GM21737 (cell line): ENCODE measurements at regions not wholly inside any gene's neighbourhood (a gene's known extent, or its start where the extent isn't known, plus 50 kb on each side); places are given as distances from the start of the nearest gene placed in this dataset.

Source experiments
- ATAC-seq: cut with Tn5 transposase; IDR thresholded peaks from one replicate; pipeline ENCODE4 v1.9.1; 2021; ENCODE audit warnings: mild to moderate bottlenecking, moderate library complexity; ENCODE audit not compliant: unreplicated experiment

- no peak for ATAC-seq
Measured at GRCh38 chr18:57920036-57920435, 116.9 kb upstream of the ATP8B1 start.

GRCh38 chr18:57918601-57919000, 115.5 kb upstream of the ATP8B1 start:
- ATAC-seq, result no peak

GRCh38 chr18:57916684-57917083, 113.6 kb upstream of the ATP8B1 start:
- ATAC-seq, result no peak

- ATAC-seq, result no peak
Measured at GRCh38 chr18:57915865-57916582, 112.9 kb upstream of the ATP8B1 start.

GRCh38 chr18:57915248-57915647, 112.1 kb upstream of the ATP8B1 start:
- ATAC-seq, result no peak

- no peak for ATAC-seq
Measured at GRCh38 chr18:57913686-57914085, 110.6 kb upstream of the ATP8B1 start.

- no peak for ATAC-seq
Measured at GRCh38 chr18:57910817-57911216, 107.7 kb upstream of the ATP8B1 start.

GRCh38 chr18:57910134-57910533, 107.0 kb upstream of the ATP8B1 start:
- ATAC-seq, result no peak

- ATAC-seq, result no peak
Measured at GRCh38 chr18:57909620-57910019, 106.5 kb upstream of the ATP8B1 start.

GRCh38 chr18:57908092-57908491, 105.0 kb upstream of the ATP8B1 start:
- no peak for ATAC-seq

- no peak for ATAC-seq
Measured at GRCh38 chr18:57907550-57907949, 104.4 kb upstream of the ATP8B1 start.

- no peak for ATAC-seq
Measured at GRCh38 chr18:57906852-57907251, 103.7 kb upstream of the ATP8B1 start.

GRCh38 chr18:57904535-57904934, 101.4 kb upstream of the ATP8B1 start:
- ATAC-seq, result no peak

- ATAC-seq, result no peak
Measured at GRCh38 chr18:57902721-57903120, 99.6 kb upstream of the ATP8B1 start.

- no peak for ATAC-seq
Measured at GRCh38 chr18:57901825-57902589, 98.9 kb upstream of the ATP8B1 start.

- no peak for ATAC-seq
Measured at GRCh38 chr18:57900906-57901435, 97.9 kb upstream of the ATP8B1 start.

- ATAC-seq, result no peak
Measured at GRCh38 chr18:57898506-57899124, 95.5 kb upstream of the ATP8B1 start.

- no peak for ATAC-seq
Measured at GRCh38 chr18:57895182-57895581, 92.1 kb upstream of the ATP8B1 start.

GRCh38 chr18:57891707-57892391, 88.7 kb upstream of the ATP8B1 start:
- no peak for ATAC-seq

GRCh38 chr18:57890266-57890665, 87.2 kb upstream of the ATP8B1 start:
- ATAC-seq, result no peak

GRCh38 chr18:57889841-57890240, 86.7 kb upstream of the ATP8B1 start:
- no peak for ATAC-seq
